HG03558 (cell line): ENCODE measurements at regions not wholly inside any gene's neighbourhood (a gene's known extent, or its start where the extent isn't known, plus 50 kb on each side); places are given as distances from the start of the nearest gene placed in this dataset.

ENCODE experiments used
- ATAC-seq: cut with Tn5 transposase; IDR thresholded peaks from one replicate; pipeline ENCODE4 v1.9.1; 2021; ENCODE audit warnings: moderate number of reproducible peaks; ENCODE audit not compliant: unreplicated experiment; ENCODE audit errors: extremely low read depth

DNA sequence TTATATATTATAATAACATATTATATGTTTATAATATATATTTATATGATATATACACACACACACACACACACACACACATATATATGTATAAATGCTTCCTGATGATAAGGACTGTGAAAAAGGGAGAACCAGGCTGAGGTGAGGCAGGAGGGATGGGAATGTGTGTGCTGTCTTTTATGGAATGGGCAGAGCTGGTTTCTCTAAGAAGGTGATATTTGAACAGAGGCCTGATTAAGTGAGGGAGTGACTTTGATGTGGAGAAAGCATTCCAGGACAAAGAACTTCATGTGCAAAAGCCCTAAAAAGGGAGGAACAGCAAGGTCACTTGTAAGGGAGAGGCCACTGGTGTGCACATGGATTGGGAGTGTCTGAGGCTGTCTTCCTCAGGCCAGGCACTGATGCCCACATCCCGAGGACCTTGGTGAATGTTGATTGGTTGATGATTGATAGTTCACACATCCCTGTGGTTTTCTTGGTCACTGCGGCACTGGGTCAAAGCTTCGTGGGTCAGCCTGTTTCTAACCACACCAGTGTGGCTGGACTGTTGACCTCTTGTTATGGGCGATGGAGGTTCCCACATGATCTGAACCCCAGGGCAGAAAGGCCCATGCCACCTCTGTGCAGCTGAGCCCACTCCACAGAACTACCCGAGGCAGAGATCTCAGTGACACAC lies 196.9 kb downstream of the MYCN start:
- no peak for ATAC-seq

- no peak for ATAC-seq
Observed at GRCh38 chr2:16136461-16137035, 196.2 kb downstream of the MYCN start.

- no peak for ATAC-seq
Observed at GRCh38 chr2:16135913-16136310, 195.6 kb downstream of the MYCN start.

- no peak for ATAC-seq
Observed at GRCh38 chr2:16135196-16135912, 195.0 kb downstream of the MYCN start.

GRCh38 chr2:16134436-16135165 lies 194.3 kb downstream of the MYCN start:
- ATAC-seq = no peak

DNA sequence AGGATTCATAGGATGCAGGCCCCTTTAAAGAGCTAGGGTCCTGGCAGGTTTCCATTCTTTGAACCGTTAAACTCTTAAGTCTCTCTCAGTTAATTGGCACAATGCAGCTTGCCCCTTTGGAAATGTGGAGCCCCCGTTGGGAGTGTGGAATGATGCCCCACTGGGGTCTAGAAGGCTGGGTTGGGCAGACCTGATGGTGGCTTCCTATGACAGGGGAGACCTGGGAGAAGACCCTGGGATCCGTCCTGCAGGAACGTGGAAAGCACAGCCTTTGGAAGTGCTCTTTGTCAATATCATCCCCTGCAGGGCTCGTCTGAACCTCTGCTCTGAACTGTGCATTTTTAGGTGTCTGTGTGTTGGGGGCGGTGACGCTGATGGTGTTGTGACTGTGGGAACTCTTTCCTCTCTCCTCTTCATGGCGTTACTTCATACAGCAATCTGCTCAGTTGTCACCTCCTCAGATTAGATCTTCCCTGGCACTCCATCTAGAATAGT lies 190.6 kb downstream of the MYCN start:
- no peak for ATAC-seq

- no peak for ATAC-seq
Observed at GRCh38 chr2:16130541-16130880, 190.2 kb downstream of the MYCN start.

DNA sequence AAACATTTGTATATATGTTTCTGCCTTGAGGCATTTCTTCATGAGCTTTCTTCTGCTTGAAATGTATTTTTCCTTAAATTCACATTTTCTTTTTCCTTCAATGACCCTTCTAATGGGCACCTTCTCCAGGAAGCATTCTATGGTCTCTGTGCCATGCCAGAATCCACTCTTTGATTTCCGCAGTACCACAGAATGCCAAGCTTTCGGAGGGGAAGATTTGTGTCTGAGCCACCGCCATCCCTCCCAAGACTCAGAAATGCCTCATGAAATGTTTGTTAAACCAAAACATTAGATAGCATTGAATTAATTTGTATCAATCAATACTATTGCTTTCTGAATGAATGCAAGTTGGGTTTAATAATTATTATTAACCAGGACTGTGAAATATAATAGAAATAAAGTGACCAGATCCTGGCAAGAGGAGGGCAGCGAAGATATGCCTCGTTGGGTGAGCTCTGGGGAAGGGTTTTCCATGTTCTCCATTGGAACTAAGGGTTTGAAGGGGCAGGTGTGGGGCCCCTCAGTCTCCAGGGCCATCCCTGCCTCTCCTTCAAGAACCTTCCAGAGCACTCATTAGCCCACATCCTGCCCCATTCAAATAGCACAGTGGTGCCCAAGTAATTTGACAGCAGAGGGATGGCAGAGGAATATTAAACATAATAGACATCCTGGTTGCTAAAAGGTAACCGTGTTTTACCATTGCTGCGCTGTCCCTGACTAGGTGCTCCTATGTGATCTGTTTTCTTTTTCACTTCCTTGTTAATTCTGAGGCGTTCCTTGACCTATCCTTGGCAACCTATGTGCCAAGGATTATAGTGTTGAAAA lies 189.6 kb downstream of the MYCN start:
- ATAC-seq = no peak

DNA sequence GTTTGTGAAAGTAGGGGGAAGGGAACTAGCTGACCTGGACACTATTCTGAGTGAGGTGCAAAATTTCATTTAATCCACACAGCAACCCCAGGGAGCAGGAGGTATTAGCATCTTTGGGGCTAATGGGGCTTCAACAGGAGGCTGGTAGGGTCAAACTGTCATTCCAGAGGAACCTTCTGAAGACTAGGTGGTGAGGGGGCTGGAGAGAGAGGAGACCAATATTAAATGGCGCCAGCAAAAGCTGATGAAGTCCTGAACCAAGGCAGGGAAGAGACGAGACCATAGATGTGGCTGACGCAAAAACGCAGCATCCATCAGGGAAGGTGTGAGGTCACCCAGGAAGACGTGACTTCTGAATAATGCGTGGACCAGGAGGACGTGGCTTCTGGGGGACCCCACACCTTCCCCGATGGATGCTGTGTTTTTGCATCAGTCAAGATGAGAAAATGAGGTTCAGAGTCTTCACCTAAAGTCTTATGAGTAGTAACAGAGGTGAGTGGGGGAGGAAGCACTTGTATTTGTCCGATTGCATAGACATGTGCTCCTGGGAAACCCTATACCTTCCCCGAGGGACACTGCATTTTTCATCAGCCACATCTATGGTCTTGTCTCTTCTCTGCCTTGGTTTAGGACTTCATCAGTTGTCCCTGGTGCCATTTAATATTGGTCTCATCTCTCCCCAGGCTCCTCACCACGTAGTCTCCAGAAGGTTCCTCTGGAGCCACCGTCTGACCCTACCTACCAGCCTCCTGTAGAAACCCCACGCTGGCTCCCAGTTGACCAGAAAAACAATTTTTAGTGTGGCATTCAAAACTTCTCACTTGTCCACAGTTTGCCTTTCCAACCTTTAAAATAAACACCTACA lies 188.6 kb downstream of the MYCN start:
- no peak for ATAC-seq

DNA sequence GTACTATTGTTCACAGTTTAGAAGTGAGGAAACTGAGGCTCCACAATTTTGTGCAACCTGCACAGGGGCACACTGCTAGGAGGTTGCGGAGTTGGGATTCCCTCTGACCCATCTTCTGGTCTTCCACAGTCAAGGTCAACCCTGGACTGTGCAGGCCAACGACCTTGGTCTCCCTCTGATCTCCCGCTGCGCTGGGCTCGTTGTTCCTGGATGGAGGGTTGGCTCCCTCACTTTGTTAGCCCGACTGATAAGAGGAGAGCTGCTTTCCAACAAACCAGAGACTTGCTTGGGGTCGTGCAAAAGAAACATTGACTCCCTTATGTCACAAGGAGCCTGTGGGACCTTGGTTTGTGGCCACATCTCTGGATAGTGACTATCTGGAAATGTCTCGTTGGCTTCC lies 187.6 kb downstream of the MYCN start:
- ATAC-seq = no peak

- no peak for ATAC-seq
Observed at GRCh38 chr2:16127276-16127940, 187.1 kb downstream of the MYCN start.

- no peak for ATAC-seq
Observed at GRCh38 chr2:16126517-16127275, 186.3 kb downstream of the MYCN start.

DNA sequence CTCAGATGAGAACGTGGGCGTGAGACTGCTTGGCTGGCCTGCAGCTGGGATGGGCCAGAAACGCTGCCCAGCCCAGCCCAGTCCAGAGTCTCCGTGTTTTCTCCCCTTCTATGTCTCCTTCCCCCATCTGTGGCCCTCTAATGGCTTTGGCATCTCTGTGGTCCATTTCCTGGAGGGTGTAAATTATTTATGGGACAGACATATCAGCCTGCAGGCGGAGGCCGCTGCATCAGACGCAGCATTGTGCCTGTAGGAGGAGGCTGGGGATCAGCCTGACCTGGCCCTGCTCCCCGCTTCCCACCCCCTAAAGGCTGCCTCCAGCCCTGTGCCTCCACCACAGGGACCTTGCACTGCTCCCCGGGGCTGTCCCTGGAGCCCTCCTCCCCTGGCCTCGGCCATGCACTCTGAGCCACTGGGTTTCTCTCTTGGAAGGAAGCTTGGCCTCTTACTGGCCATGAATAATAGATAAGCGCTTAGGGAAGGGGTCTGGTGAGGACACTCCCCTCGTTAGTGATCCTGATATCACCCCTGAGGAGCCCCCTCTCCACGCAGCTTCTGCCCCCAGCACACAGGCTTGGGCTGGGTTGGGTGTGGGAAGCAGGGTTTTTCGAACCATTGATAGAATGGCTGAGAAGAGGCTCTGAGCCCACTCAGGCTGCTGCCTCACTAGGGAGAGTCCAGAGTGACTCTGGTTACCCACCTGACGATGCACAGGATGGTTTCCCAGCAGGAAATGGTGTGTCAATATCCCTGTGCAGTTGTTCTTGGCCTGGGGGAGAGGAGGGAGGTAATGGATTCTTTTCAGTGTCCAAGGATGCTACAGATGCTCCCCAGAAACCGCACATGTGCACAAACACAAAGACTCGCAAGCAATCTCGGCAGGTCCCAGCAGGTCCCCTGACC lies 185.5 kb downstream of the MYCN start:
- ATAC-seq = no peak

DNA sequence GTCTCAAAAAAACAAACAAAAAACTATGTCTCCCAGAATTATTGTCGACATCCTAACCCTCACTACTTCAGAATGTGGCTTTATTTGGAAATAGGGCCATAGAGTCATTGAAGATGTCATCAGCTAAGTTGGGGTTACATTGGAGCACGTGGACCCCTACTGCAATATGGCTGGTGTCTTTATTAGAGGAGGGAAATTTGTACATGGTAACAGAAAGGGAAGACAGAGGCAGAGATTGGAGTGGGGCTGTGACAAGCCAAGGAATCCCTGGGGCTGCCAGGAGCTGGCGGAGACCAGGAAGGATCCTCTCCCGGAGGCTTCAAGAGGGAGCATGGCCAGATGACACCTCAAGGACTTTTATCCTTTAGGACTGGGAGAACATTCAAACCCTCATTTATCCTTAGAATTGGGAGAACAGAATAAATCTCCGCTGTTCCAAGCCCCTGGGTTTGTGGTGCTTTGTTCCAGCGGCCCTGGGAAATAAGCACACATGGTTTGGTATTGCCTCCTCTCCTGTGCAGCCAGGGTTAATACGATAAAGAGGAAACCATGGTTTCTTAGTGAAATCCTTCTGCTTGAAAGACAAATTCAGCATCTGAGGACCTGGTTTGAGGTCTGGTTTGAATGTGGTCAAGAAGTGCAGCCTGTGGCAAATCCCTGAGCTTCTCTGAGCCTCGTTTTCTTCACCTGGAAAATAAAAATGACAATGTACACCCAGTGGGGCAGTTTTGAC lies 184.7 kb downstream of the MYCN start:
- ATAC-seq = no peak

DNA sequence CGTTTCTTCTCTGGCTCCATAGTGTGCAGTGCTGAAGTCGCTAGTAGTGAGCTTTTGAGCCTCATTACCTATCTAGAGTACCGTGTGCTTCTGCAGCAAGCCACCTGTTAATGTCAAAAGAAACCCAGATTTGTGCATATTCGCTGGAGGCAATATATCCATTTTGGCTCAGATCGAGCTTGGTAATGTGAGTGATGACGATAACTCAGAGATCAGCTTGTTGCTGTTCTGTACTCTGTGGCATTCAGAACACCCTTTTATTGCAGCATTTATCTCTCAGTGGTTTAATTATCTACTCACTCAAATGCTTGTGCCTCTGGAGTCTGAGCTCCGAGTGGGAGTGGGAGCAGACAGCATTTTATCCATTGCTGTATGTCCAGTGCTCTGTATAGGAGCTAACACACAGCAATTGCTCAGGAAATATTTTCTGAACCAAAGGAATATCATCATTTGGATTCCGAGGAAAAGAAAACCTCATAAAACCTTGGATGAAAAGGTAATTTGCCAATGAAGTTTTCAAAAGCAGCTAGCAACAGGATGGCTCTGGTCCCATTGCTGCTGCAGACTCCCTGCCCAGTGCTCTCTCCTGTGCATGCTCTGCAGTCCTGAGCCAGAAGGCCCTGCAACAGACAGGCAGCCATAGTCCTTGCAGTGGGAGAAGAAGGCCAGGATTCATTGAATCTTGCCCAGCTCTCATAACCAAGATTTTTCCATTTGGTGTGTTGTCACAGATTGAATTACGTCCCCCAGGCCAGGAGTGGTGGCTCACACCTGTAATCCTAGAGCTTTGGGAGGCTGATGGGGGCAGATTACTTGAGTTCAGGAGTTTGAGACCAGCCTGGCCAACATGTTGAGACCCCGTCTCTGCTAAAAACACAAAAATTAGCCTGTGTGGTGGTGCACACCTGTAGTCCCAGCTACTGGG lies 183.8 kb downstream of the MYCN start:
- no peak for ATAC-seq
